GM18505 (cell line): ENCODE measurements at regions not wholly inside any gene's neighbourhood (a gene's known extent, or its start where the extent isn't known, plus 50 kb on each side); places are given as distances from the start of the nearest gene placed in this dataset.
"Not testable (repeated sequence)": the region's sequence is repeated elsewhere in the genome, so short reads cannot be mapped to it uniquely, and the experiment has no call there.

ENCODE experiments used
- ATAC-seq: cut with Tn5 transposase; IDR thresholded peaks from one replicate; pipeline ENCODE4 v1.9.1; 2021; ENCODE audit not compliant: unreplicated experiment
- POLR2A ChIP-seq: IDR thresholded peaks from 4 replicates; pipeline ENCODE4 v1.6.1; 2011; ENCODE audit warnings: borderline replicate concordance; ENCODE audit not compliant: insufficient read depth, insufficient read length; ENCODE audit errors: extremely low read depth

DNA sequence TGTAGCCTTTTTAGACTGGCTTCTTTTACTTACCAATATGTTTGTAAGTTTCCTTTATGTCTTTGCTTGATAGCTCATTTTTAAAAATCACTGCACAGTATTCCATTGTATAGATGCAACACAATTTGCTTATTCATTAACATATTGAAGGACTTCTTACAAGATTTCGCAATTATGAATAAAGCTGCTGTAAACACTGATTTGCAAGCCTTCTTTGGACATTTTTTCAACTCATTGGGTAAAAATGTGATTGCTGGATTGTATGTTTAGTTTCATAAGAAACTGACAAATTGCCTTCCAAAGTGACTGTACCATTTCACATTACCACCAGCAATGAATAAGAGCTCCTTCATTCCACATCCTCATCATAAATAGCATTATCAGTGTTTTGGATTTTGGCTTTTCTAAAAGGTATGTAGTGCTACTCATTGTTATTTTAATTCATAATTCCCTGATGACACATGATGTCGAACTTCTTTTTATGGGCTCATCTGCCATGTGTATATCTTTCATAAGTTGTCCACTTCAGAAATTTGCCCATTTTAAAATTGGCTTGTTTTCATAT, 80.7 kb downstream of the TFAP2B start:
- TF ChIP-seq POLR2A, result no peak
- no peak for ATAC-seq

DNA sequence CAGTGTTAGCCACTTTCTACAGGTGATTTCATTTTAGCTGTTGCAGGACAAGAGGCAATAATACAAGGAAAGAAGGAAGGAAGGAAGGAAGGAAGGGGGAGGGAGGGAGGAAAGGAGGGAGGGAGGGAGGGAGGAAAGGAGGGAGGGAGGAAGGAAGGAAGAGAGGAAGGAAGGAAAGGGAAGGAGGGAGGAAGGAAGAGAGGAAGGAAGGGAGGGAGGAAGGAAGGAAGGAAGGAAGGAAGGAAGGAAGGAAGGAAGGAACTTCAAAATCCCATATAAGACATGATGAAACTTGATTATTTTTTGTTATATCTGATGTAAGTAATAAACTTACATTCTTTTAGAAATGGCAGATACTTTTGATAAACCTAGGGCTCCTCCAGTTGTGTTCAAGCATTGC, 83.6 kb downstream of the TFAP2B start:
- no peak for ATAC-seq

DNA sequence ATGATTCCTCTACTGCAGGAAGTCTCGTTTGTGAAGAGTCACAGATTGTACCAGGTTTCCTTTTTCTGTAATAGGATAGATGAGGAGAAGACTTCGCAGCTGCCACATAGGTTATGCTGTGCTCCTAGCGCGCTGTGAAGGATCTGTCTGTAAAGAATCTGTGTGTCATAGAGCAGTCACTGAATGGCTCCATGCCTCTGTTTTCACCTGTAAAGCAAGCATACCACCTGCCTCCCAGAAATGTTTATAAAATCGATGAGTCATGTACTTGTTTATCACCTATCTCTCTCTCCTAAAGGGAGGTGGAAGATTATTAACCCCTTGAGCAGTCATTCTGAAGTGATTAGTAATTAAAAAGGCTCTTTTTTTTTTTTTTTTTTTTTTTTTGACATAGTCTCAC, 86.6 kb downstream of the TFAP2B start:
- ATAC-seq, result no peak
- TF ChIP-seq POLR2A, result no peak

More for the DNA sequence above, 83.6 kb downstream of the TFAP2B start:
- no peak for TF ChIP-seq POLR2A

DNA sequence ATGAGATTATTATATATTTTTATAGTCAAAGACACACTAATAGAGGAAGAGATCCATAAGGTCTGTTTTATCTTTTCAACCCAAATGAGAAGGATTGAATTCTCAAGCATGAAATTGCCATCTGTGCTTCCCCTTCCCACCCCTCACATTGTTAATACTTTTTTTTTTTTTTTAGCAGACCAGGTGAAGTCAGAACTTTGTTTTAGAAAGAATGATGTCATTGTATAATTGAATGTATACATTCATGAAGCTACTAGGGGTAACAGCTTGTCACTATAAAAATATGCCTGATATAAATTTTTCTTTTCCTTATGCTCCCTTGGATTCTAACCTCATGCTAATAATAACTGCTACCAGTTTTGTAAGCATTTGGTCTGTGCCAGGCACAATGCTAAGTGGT, 88.9 kb downstream of the TFAP2B start:
- ATAC-seq, result no peak
- no peak for TF ChIP-seq POLR2A

DNA sequence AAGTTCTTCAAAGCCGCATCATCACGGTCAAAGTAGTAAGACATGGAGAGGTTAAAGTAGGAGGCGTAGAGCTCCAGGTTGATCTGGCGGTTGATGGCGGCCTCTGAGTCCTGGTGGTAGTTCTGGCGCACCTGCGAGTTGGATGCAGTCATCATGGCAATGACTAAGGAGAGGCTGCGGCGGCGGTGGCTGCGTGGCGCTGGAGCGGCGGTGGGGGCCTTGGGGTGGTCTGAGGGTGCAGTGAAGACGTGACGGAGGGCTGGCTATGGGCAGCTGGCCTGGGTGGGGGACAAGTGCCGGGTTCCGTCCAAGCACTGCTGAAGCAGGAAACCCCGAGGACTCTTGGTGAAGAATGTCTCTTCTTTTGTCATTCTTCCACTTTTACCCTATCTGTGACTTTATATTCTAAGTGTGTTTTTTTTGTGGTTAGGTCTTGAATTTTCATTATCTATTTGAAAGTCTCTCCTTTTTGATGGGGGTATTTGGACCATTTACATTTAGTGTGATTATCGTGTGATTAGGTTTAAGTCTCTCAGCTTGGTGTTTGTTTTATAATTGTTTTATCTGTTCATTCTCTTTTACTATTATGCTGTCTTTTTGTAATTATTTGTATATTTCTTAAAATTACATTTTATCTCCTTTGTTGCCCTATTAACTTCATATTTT, 94.6 kb downstream of the TFAP2B start:
- no peak for ATAC-seq
- no peak for TF ChIP-seq POLR2A

DNA sequence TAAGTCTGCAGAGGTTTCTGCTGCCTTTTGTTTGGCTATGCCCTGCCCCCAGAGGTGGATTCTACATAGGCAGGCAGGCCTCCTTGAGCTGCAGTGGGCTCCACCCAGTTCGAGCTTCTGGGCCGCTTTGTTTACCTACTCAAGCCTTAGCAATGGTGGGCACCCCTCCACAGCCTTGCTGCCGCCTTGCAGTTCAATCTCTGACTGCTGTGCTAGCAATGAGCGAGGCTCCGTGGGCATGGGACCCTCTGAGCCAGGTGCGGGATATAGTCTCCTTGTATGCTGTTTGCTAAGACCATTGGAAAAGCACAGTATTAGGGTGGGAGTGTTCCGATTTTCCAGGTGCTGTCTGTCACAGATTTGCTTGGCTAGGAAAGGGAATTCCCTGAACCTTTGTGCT, 102.7 kb downstream of the TFAP2B start:
- ATAC-seq, result not testable (repeated sequence)

DNA sequence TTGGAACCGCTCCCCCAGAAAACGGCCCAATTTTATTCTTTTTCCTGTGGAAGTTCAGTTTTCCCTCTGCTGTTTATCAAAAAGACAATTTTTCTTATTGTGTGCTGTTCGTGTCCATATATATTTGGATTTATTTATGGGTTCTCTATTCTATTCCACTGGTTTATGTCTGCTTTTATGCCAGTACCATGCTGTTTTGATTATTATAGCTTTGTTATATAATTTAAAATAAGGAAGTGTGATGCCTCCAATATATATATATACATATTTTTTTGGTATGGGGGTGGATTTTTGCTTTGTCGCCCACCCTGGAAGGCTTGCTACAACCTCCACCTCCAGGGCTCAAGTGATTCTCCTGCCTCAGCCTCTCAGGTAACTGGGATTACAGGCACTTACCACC, 103.3 kb downstream of the TFAP2B start:
- TF ChIP-seq POLR2A, result no peak
- no peak for ATAC-seq

DNA sequence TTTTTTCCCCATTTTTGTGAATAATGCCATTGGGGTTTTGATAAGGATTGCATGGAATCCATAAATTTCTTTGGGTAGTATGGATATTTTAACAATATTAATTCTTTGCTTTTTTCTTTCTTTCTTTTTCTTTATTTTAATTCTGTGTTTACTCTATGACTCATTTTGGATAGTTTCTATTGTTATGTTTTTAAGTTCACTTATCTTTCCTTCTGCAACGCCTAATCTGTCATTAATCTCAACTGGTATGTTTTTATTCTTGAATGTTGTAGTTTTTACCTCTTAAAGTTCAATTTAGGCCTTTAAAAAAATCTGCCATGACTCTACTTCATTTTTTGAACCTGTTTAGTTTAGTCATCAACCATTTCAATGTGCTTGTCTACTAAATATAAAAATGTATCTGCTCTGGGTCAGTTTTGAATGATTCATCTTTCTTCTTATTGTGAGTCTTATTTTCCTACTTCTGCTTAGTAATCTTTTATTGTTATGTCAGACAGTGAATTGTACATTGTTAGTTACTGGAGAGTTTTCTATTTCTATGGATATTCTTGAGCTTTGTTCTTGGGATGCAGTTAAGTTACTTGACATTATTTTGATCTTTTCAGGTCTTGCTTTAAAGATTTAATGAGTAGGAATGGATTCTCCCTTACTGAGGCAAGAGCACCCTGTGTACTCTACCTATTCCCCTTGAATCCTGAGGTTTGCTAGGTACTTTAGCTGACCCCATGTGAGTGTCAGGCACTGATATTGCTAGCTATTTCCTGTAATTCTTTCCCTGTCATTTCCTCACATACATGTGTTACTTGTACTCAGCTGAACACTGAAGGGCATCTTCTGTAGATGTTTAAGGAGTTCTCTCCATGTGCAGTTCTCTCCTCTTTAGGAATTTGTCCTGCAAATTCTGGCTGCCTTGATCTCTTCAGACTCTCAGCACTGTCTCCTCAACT, 104.2 kb downstream of the TFAP2B start:
- no peak for TF ChIP-seq POLR2A
- no peak for ATAC-seq

DNA sequence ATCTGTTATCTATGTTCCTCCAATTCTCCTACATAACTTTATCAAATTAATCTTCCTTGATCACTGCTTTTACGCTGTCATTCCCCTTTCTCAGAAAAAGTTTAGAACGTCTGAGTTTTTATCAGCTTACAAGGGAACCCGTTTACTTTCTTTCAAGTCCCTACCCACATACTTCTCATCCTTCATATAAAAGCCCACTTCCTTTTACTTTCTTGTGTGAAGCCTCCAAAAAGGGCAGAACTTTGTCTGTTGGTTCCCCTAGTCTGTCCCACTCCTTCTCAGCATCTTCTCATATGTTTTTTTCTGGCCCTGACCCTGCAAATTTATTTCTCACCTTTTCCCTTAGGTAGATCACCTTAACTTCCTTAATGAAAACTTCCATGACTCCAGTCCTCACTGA, 106.1 kb downstream of the TFAP2B start:
- no peak for ATAC-seq

DNA sequence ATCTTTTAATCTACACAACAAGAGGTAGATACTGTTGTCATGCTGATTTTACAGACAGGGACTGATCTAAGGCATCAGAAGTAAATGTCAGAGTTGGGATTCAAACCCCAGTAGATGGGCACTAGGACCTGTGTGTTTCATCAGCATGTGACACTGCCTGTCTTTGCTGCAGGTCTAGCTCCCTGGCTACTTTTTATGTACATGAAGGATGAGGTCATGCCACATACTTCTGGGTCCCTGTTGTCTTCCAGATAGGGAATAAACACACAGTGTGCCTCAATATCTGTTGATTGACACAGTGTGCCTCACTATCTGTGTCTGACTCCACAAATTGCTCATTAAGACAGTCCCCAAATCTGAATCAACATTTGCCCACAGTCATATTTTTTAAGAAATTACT, 106.9 kb downstream of the TFAP2B start:
- ATAC-seq, result no peak
- no peak for TF ChIP-seq POLR2A

More for the DNA sequence above, 106.1 kb downstream of the TFAP2B start:
- TF ChIP-seq POLR2A, result no peak

DNA sequence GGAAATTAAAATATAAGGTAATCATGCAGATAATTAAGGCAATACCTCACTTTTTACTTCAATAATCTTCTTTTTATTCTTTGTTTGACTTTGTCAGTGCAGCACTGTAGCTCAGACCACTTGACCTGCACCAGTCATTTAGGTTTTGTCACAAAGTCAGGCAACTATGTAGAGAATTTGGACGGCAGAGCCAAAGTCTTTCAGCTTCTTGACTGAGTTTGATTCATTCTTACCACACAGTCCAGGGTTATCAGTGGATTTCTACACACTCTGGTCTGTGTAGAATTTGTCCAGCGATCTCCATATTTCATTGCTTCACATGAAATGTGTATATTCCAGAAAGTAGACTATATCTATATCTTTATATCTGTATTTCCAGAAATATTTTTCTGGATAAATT, 107.3 kb downstream of the TFAP2B start:
- TF ChIP-seq POLR2A, result no peak
- ATAC-seq, result no peak

DNA sequence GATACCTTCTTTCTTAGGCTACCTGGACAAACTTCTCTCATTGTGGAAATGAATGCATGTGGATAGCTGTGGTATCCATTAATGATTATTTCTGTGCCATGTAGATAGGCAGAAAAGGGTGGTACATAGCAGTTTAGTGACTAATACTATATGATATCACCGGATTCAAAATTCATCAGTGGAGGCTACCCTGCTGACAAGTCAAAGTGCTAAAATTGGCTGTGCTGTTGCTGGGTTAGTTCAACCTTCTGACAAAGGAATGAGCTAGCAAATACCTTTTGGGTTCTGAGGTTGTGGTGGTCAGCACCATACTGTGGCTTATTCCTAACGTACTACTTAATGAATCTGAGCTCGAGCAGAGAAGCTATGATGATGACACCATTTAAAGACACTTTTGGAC, 109.1 kb downstream of the TFAP2B start:
- no peak for ATAC-seq
- TF ChIP-seq POLR2A, result no peak

DNA sequence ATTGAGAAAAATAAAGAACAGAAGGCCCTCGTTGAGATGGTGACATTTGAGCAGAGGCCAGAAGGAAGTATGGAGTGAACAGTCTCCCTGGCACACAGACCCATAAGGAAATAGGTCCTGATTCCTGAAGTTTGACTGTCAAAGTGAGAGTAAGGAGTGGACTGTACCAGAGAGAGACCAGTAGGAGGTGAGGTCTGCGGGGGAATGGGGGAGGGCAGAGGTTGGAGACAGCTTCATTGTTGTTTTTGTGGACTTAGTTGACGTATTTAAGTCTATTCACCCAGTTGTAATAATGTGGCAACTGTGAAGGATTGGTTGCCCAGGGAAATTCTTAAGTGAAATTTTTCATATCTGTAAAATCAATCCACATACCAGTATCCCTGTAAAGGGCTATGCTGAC, 110.7 kb downstream of the TFAP2B start:
- no peak for ATAC-seq

DNA sequence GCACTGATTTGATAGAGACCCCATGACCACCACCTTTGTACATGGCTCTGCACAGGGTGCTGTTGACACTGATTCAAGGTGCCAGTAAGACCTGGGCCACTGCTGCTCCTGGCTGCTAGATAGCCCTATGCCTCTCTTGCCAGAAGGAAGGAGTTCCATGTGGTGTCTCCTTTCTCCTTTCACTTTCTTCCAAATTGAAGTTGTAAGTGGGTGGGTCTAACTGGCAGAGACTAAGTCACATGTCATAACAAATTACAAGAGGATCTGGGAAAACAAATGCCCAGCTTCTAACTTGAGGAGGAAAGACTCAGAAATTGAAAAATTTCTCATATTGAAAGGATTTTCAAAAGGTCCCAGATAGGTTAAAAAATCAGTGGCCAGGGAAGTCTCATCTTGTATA, 116.8 kb downstream of the TFAP2B start:
- ATAC-seq, result no peak
- TF ChIP-seq POLR2A, result no peak

More for the DNA sequence above, 110.7 kb downstream of the TFAP2B start:
- no peak for TF ChIP-seq POLR2A
